ENCODE measurements at regions not wholly inside any gene's neighbourhood (a gene's known extent, or its start where the extent isn't known, plus 50 kb on each side); places are given as distances from the start of the nearest gene placed in this dataset.

DNA sequence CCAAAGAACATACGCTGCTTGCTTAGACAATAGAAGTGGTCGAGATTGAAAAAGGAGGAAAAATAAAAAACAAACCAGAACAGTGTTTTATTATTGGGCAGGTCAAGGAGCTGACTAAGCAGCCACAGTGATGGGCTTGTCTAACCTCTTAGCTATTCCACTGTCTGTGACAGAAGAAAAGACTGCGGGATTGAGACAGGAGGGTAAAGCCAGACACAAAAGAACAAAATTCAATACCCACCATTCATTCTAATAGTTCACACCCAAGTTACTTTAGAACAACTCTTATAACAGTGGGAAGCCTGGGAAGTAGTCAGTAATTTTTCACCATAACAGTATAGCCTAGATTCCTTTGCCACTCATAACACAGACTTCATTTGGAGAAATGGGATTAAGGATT is 435.4 kb downstream of the MFSD1 start:
- TF ChIP-seq ISL1 (CRISPR knock-in tag; IDR thresholded peaks at IDR 0.05) = no peak
- TF ChIP-seq, protein P1, sequence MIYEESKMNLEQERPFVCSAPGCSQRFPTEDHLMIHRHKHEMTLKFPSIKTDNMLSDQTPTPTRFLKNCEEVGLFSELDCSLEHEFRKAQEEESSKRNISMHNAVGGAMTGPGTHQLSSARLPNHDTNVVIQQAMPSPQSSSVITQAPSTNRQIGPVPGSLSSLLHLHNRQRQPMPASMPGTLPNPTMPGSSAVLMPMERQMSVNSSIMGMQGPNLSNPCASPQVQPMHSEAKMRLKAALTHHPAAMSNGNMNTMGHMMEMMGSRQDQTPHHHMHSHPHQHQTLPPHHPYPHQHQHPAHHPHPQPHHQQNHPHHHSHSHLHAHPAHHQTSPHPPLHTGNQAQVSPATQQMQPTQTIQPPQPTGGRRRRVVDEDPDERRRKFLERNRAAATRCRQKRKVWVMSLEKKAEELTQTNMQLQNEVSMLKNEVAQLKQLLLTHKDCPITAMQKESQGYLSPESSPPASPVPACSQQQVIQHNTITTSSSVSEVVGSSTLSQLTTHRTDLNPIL (CRISPR knock-in tag; IDR thresholded peaks at IDR 0.05; ENCODE audit: low read depth) = no peak
- no peak for TF ChIP-seq RARB (CRISPR knock-in tag; IDR thresholded peaks at IDR 0.05)
- no peak for TF ChIP-seq ZNF70 (CRISPR knock-in tag; IDR thresholded peaks at IDR 0.05)
- TF ChIP-seq ARNTL (CRISPR knock-in tag; IDR thresholded peaks at IDR 0.05; ENCODE audit: borderline replicate concordance, low read depth) = no peak
- TF ChIP-seq, protein P2, sequence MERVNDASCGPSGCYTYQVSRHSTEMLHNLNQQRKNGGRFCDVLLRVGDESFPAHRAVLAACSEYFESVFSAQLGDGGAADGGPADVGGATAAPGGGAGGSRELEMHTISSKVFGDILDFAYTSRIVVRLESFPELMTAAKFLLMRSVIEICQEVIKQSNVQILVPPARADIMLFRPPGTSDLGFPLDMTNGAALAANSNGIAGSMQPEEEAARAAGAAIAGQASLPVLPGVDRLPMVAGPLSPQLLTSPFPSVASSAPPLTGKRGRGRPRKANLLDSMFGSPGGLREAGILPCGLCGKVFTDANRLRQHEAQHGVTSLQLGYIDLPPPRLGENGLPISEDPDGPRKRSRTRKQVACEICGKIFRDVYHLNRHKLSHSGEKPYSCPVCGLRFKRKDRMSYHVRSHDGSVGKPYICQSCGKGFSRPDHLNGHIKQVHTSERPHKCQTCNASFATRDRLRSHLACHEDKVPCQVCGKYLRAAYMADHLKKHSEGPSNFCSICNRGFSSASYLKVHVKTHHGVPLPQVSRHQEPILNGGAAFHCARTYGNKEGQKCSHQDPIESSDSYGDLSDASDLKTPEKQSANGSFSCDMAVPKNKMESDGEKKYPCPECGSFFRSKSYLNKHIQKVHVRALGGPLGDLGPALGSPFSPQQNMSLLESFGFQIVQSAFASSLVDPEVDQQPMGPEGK (CRISPR knock-in tag; IDR thresholded peaks at IDR 0.05; ENCODE audit: borderline replicate concordance) = no peak
- no peak for TF ChIP-seq TOX (CRISPR knock-in tag; IDR thresholded peaks at IDR 0.05; ENCODE audit: borderline replicate concordance)
- TF ChIP-seq PPARA (CRISPR knock-in tag; IDR thresholded peaks at IDR 0.05; ENCODE audit: borderline replicate concordance) = no peak
- TF ChIP-seq GLIS3 (CRISPR knock-in tag; IDR thresholded peaks at IDR 0.05) = no peak

DNA sequence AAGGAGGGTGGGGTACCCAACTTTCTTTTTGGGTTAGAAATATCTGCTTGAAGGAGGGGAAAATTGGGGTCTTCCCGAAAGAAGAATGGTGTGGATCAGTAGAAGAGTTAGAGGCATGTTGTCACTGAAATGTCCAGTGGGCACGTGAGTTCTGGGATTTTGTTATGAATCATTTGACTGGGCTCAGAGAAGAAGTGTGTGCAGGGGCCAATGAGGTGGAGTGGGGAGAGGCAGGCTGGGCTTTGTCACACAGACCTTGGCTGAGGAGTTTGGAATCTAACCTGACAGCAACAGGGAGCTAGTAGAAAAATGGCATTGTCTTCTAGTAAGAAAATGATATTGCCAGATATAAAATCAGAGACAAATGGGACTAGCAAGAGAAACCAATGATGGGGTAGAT is 436.8 kb downstream of the MFSD1 start:
- TF ChIP-seq ZNF70 (CRISPR knock-in tag; IDR thresholded peaks at IDR 0.05) (no peak), OSR1 (CRISPR knock-in tag; IDR thresholded peaks at IDR 0.05) (no peak), ZNF8 (CRISPR knock-in tag; IDR thresholded peaks at IDR 0.05) (no peak), TOX (CRISPR knock-in tag; IDR thresholded peaks at IDR 0.05; ENCODE audit: borderline replicate concordance) (no peak), ZC3H10 (CRISPR knock-in tag; IDR thresholded peaks at IDR 0.05) (no peak), ZNF565 (CRISPR knock-in tag; conservative IDR thresholded peaks at IDR 0.05; ENCODE audit: low read depth) (no peak), TCF4 (CRISPR knock-in tag; IDR thresholded peaks at IDR 0.05; ENCODE audit: borderline replicate concordance) (no peak), RARB (CRISPR knock-in tag; IDR thresholded peaks at IDR 0.05) (no peak), ARNTL (CRISPR knock-in tag; IDR thresholded peaks at IDR 0.05; ENCODE audit: borderline replicate concordance, low read depth) (no peak), ZFP30 (CRISPR knock-in tag; IDR thresholded peaks at IDR 0.05) (no peak), BACH2 (CRISPR knock-in tag; IDR thresholded peaks at IDR 0.05; ENCODE audit: borderline replicate concordance) (no peak)
- TF ChIP-seq, protein P1 (CRISPR knock-in tag; IDR thresholded peaks at IDR 0.05; ENCODE audit: low read depth) = no peak
- TF ChIP-seq, protein P3, sequence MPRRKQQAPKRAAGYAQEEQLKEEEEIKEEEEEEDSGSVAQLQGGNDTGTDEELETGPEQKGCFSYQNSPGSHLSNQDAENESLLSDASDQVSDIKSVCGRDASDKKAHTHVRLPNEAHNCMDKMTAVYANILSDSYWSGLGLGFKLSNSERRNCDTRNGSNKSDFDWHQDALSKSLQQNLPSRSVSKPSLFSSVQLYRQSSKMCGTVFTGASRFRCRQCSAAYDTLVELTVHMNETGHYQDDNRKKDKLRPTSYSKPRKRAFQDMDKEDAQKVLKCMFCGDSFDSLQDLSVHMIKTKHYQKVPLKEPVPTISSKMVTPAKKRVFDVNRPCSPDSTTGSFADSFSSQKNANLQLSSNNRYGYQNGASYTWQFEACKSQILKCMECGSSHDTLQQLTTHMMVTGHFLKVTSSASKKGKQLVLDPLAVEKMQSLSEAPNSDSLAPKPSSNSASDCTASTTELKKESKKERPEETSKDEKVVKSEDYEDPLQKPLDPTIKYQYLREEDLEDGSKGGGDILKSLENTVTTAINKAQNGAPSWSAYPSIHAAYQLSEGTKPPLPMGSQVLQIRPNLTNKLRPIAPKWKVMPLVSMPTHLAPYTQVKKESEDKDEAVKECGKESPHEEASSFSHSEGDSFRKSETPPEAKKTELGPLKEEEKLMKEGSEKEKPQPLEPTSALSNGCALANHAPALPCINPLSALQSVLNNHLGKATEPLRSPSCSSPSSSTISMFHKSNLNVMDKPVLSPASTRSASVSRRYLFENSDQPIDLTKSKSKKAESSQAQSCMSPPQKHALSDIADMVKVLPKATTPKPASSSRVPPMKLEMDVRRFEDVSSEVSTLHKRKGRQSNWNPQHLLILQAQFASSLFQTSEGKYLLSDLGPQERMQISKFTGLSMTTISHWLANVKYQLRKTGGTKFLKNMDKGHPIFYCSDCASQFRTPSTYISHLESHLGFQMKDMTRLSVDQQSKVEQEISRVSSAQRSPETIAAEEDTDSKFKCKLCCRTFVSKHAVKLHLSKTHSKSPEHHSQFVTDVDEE (CRISPR knock-in tag; IDR thresholded peaks at IDR 0.05) = no peak
- peak; percentile 68 for ATAC-seq

More for the DNA sequence above, 435.4 kb downstream of the MFSD1 start:
- ATAC-seq = peak; percentile 23; the same call in 1 of the 3 replicates

DNA sequence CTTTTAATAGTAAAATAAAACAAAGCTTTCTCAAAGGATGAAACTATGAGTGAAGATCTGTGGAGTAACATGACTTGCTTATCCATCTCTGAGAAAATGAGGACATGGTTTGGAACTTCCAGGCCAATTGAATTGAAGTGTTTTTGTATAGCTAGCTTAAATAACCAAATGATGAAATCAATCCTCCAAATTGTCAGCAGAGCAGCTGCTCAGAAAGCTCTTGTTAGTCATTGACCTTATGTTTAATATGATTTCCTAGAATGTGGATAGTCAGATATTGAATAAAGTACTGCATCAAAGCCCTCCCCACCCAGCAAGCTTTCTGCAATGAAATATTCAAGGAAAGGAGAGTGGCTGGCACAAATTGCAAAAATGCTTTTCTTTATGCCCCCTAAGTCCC is 437.2 kb downstream of the MFSD1 start:
- TF ChIP-seq ZC3H10 (CRISPR knock-in tag; IDR thresholded peaks at IDR 0.05) (peak; percentile 28; the same call in 1 of the 2 replicates), ISL1 (CRISPR knock-in tag; IDR thresholded peaks at IDR 0.05) (peak; percentile 62), ZNF8 (CRISPR knock-in tag; IDR thresholded peaks at IDR 0.05) (no peak), SNAI2 (CRISPR knock-in tag; IDR thresholded peaks at IDR 0.05) (no peak)
- TF ChIP-seq, protein P2 (CRISPR knock-in tag; IDR thresholded peaks at IDR 0.05; ENCODE audit: borderline replicate concordance) = no peak
- peak; percentile 25; the same call in 2 of the 3 replicates for ATAC-seq

DNA sequence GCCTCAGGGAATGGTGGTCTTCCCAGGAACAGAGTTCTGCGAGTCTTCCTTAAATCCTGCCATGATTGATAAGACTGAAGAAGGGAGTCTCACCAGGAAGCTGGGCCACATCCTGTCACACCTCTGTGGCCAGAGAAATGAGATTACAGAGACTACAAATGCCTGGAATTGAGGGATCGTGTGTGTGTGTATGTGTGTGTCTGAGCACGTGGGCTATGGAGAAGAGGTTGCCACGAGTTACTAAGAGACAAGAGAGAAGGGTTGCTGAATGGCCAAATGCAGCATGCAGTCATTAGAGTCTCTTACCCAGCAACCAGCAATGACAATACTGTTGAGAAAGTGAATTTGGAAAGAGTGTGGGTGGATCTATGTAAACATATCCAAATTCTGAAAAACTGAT is 443.1 kb downstream of the MFSD1 start:
- TF ChIP-seq ARNTL (CRISPR knock-in tag; IDR thresholded peaks at IDR 0.05; ENCODE audit: borderline replicate concordance, low read depth) (no peak), ISL1 (CRISPR knock-in tag; IDR thresholded peaks at IDR 0.05) (no peak), OSR1 (CRISPR knock-in tag; IDR thresholded peaks at IDR 0.05) (no peak), ESRRG (CRISPR knock-in tag; IDR thresholded peaks at IDR 0.05) (no peak), PPARA (CRISPR knock-in tag; IDR thresholded peaks at IDR 0.05; ENCODE audit: borderline replicate concordance) (no peak), TOX (CRISPR knock-in tag; IDR thresholded peaks at IDR 0.05; ENCODE audit: borderline replicate concordance) (no peak)
- TF ChIP-seq, protein P1 (CRISPR knock-in tag; IDR thresholded peaks at IDR 0.05; ENCODE audit: low read depth) = no peak
- no peak for ATAC-seq

All from SK-N-SH treated with all-trans-retinoic acid at 6 μM for 48 hours (cell line).